Lower leg skin (tissue), 3 donors: ENCODE measurements at regions not wholly inside any gene's neighbourhood (a gene's known extent, or its start where the extent isn't known, plus 50 kb on each side); places are given as distances from the start of the nearest gene placed in this dataset.

Experiments used
- CTCF ChIP-seq, 3 donors: fragments of 450-650 bp; IDR thresholded peaks; one replicate each; pipeline ENCODE4 v1.5.1; 2016; ENCODE audit warnings: antibody characterized with exemption in 3 of 3, mild to moderate bottlenecking in 3 of 3, moderate library complexity in 2 of 3
- POLR2A ChIP-seq, 2 donors: fragments of 450-650 bp; IDR thresholded peaks; one replicate each; pipeline ENCODE4 v1.6.1; 2016 to 2017; ENCODE audit warnings: antibody characterized with exemption in 2 of 2, mild to moderate bottlenecking in 1 of 2, moderate library complexity in 1 of 2

- no peak for TF ChIP-seq CTCF (IDR thresholded peaks at IDR 0.05)
- TF ChIP-seq POLR2A (IDR thresholded peaks at IDR 0.05): no peak
Observed at GRCh38 chrX:115929480-115929879, 241.1 kb upstream of the AGTR2 start.
